ENCODE measurements at regions not wholly inside any gene's neighbourhood (a gene's known extent, or its start where the extent isn't known, plus 50 kb on each side); places are given as distances from the start of the nearest gene placed in this dataset.
"Not testable (repeated sequence)": the region's sequence is repeated elsewhere in the genome, so short reads cannot be mapped to it uniquely, and the experiment has no call there.

DNA sequence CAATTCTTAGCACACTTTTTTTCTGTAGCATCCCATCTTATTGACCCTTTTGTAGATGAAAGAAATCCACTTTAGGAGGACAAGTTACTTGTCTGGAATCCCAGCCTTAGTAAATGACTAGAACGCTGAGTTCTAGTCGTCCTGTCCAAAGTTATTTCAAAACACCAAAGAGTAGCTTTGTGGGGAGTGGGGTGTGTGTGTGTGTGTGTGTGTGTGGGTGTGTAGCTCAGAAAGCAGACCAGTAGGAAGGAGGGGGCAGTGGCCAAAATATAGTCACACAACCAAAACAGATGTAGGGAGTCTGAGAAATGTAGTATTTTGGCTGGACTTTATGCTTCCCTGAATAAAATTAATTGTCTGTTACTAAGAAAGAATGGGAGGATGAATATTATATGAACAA, 154.6 kb upstream of the FOLH1 start:
- TF ChIP-seq, protein P1, sequence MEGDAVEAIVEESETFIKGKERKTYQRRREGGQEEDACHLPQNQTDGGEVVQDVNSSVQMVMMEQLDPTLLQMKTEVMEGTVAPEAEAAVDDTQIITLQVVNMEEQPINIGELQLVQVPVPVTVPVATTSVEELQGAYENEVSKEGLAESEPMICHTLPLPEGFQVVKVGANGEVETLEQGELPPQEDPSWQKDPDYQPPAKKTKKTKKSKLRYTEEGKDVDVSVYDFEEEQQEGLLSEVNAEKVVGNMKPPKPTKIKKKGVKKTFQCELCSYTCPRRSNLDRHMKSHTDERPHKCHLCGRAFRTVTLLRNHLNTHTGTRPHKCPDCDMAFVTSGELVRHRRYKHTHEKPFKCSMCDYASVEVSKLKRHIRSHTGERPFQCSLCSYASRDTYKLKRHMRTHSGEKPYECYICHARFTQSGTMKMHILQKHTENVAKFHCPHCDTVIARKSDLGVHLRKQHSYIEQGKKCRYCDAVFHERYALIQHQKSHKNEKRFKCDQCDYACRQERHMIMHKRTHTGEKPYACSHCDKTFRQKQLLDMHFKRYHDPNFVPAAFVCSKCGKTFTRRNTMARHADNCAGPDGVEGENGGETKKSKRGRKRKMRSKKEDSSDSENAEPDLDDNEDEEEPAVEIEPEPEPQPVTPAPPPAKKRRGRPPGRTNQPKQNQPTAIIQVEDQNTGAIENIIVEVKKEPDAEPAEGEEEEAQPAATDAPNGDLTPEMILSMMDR (IDR thresholded peaks at IDR 0.05), result not testable (repeated sequence)
- not testable (repeated sequence) for TF ChIP-seq POLR2A (IDR thresholded peaks at IDR 0.05)

All from esophagus squamous epithelium (tissue), 4 donors.